Activated CD8-positive, alpha-beta T cell treated with anti-CD3 and anti-CD28 coated beads for 36 hours (primary cell): ENCODE measurements at regions not wholly inside any gene's neighbourhood (a gene's known extent, or its start where the extent isn't known, plus 50 kb on each side); places are given as distances from the start of the nearest gene placed in this dataset.

Experiments used
- ATAC-seq: fragments of 200-7000 bp; cut with Tn5 transposase; one replicate; pipeline ENCODE4 v1.10.0; 2021; ENCODE audit warnings: mild to moderate bottlenecking, moderate library complexity
- CTCF ChIA-PET: fragments of 350-600 bp; sonication (Branson Sonifier 250); formaldehyde crosslinking; loops from one replicate; lab custom pipeline; 2021; ENCODE audit warnings: antibody characterized with exemption; lab: Charles Lee
- POLR2A ChIA-PET: fragments of 350-600 bp; sonication (Branson Sonifier 250); formaldehyde crosslinking; loops from one replicate; lab custom pipeline; 2021; ENCODE audit warnings: antibody characterized with exemption; lab: Charles Lee
- DNase-seq: peaks from one replicate; pipeline ENCODE4 v3.0.0-alpha.2; 2020
- H3K27ac Mint-ChIP-seq: one replicate; pipeline ENCODE4 v1.8.0; 2021; ENCODE audit warnings: mild to moderate bottlenecking, mixed read lengths
- H3K27me3 Mint-ChIP-seq: one replicate; pipeline ENCODE4 v1.8.0; 2021; ENCODE audit warnings: mixed read lengths
- H3K36me3 Mint-ChIP-seq: one replicate; pipeline ENCODE4 v1.8.0; 2021; ENCODE audit warnings: low read depth, mixed read lengths
- H3K4me1 Mint-ChIP-seq: one replicate; pipeline ENCODE4 v1.8.0; 2021; ENCODE audit warnings: low read depth, mixed read lengths
- H3K4me3 Mint-ChIP-seq: one replicate; pipeline ENCODE4 v1.8.0; 2021; ENCODE audit warnings: mild to moderate bottlenecking, moderate library complexity, mixed read lengths
- H3K9me3 Mint-ChIP-seq: one replicate; pipeline ENCODE4 v1.8.0; 2021; ENCODE audit warnings: mixed read lengths
- CTCF ChIP-seq: fragments of 200-600 bp; IDR thresholded peaks from one replicate; pipeline ENCODE4 v1.8.0; 2022; ENCODE audit warnings: antibody characterized with exemption, mild to moderate bottlenecking
- intact Hi-C: fragments of 100-400 bp; cut with micrococcal nuclease; formaldehyde crosslinking; loops from one replicate; pipeline ENCODE4 v1.10.0; 2022

- no peaks in the 10 kb centered on the region for H3K36me3 Mint-ChIP-seq
- POLR2A ChIA-PET: no interaction called here
- intact Hi-C loops: no loop called here
These were observed 200.1 kb downstream of the CXCL12 start for GRCh38 chr10:44184633-44185314.

GRCh38 chr10:44183667-44184632 lies 200.9 kb downstream of the CXCL12 start:
- DNase-seq (no peak), ATAC-seq (no peak)
- TF ChIP-seq CTCF: no peak
- Mint-ChIP-seq H3K27me3 (peaks cover 3% of the 10 kb centered on the region), H3K27ac (no peak overlapping the region), H3K36me3 (no peaks in the 10 kb centered on the region), H3K4me3 (no peak overlapping the region), H3K4me1 (no peaks in the 10 kb centered on the region), H3K9me3 (peaks cover 1% of the 10 kb centered on the region)
- CTCF ChIA-PET: no interaction called here
- intact Hi-C loops: no loop called here
- POLR2A ChIA-PET: no interaction called here

More at GRCh38 chr10:44184633-44185314, 200.1 kb downstream of the CXCL12 start:
- DNase-seq: no peak
- TF ChIP-seq CTCF: no peak
- Mint-ChIP-seq H3K27me3 (peaks cover 3% of the 10 kb centered on the region), H3K27ac (no peak overlapping the region), H3K4me1 (no peaks in the 10 kb centered on the region), H3K9me3 (peaks cover 1% of the 10 kb centered on the region), H3K4me3 (no peak overlapping the region)
- ATAC-seq: no peak
- CTCF ChIA-PET: no interaction called here

- no peak for TF ChIP-seq CTCF
- POLR2A ChIA-PET: no interaction called here
- intact Hi-C loops: no loop called here
- Mint-ChIP-seq H3K36me3 (no peaks in the 10 kb centered on the region), H3K9me3 (no peaks in the 10 kb centered on the region), H3K4me3 (no peak overlapping the region), H3K27ac (no peak overlapping the region), H3K27me3 (peaks cover 3% of the 10 kb centered on the region), H3K4me1 (no peaks in the 10 kb centered on the region)
- ATAC-seq (no peak), DNase-seq (no peak)
- CTCF ChIA-PET: no interaction called here
These were observed 202.0 kb downstream of the CXCL12 start for GRCh38 chr10:44182909-44183308.

- DNase-seq (no peak), ATAC-seq (no peak)
- H3K4me3 Mint-ChIP-seq: no peak overlapping the region
- intact Hi-C loops: no loop called here
- TF ChIP-seq CTCF: no peak
- no peaks in the 10 kb centered on the region for H3K9me3 Mint-ChIP-seq
- ChIA-PET POLR2A (no interaction called here), CTCF (no interaction called here)
- no peaks in the 10 kb centered on the region for H3K36me3 Mint-ChIP-seq
- H3K27me3 Mint-ChIP-seq: peaks cover 3% of the 10 kb centered on the region
- H3K27ac Mint-ChIP-seq: no peak overlapping the region
- H3K4me1 Mint-ChIP-seq: no peaks in the 10 kb centered on the region
These were observed 204.4 kb downstream of the CXCL12 start for GRCh38 chr10:44180321-44181168.
